SU-DHL-6 (cell line): ENCODE measurements at regions not wholly inside any gene's neighbourhood (a gene's known extent, or its start where the extent isn't known, plus 50 kb on each side); places are given as distances from the start of the nearest gene placed in this dataset.

Source experiments
- CTCF ChIP-seq: fragments of 200-600 bp; sonication (generic); IDR thresholded peaks from one replicate; pipeline ENCODE4 v1.5.1; 2017; ENCODE audit warnings: antibody characterized with exemption, mild to moderate bottlenecking, low read length, moderate library complexity; ENCODE audit not compliant: insufficient read depth, poor library complexity, severe bottlenecking
- EZH2phosphoT487 ChIP-seq: fragments of 200-600 bp; sonication (generic), shearing (Covaris generic); conservative IDR thresholded peaks from 2 replicates; pipeline ENCODE4 v1.6.1; 2018; ENCODE audit warnings: mild to moderate bottlenecking, antibody characterized with exemption, low read length, moderate library complexity, mixed read lengths

DNA sequence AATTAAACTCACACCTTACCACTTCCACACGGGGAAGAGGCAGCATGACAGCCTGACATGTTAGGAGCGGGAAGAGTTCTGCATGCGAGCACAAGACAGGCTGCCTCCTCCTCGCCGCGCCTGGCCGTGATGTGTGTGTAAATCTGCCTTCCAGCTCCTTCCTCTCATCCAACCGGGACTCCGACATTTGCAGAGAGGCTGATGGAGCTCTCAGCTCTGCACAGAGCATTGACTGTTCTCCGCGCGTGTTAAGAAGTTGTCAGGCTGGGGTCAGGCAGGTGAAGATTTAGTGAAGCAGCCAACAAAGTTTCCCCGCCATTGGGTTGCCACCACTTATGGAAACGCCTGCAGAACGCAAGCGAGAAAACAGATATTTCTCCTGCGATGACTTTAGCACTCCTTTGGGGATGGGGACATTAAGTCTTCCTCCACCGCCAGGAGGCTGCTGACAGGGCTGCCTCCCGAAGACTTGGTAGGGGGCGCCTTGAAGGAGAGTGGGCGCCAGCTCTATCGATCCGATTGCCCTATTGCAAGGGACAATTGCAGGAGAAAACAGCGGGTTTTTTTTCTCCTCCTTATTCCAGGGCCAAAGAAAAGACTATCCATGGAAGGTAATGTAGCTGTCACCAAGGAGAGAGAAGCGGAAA lies 213.9 kb upstream of the TSHZ3 start:
- TF ChIP-seq EZH2phosphoT487 = no peak
- TF ChIP-seq CTCF = no peak
